ENCODE measurements at regions not wholly inside any gene's neighbourhood (a gene's known extent, or its start where the extent isn't known, plus 50 kb on each side); places are given as distances from the start of the nearest gene placed in this dataset.

DNA sequence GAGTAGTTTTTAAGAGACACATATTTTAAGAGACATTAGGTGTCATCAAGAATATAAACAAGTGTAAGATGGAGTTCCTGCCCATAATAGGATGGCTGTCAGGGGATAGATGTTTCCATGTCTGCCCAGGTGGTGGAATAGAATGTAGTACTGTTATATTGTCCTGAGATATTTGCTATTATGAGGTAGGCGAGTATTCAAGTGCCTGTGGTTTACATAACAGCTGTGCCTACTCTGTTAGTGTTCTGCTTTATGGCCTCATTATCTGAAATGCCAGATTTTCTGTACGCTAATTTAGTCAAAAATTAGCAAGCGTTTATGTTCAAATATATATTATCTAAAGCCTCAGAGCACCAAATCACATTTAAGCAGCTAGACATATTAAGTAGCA, 360.2 kb upstream of the ROPN1 start:
- peaks cover 29% of the 10 kb centered on the region for H3K27me3 ChIP-seq (ENCODE audit: insufficient read depth, low read depth)
- H2AFZ ChIP-seq = no peak overlapping the region
- no peak overlapping the region for H3K4me3 ChIP-seq
- BruUV-seq (replicated peaks) = no TSS peak
- H3K9me2 ChIP-seq (ENCODE audit: insufficient read depth) = no peaks in the 10 kb centered on the region
- intact Hi-C loops (cut with micrococcal nuclease; ENCODE audit: unreplicated experiment) = no loop called here
- no peaks in the 10 kb centered on the region for H3K4me1 ChIP-seq (replicated peaks; ENCODE audit: insufficient read depth)
- H4K20me1 ChIP-seq (ENCODE audit: insufficient read depth) = no peaks in the 10 kb centered on the region
- no peak for TF ChIP-seq EZH2 (IDR thresholded peaks at IDR 0.05; ENCODE audit: low read depth)
- TF ChIP-seq, protein P1, sequence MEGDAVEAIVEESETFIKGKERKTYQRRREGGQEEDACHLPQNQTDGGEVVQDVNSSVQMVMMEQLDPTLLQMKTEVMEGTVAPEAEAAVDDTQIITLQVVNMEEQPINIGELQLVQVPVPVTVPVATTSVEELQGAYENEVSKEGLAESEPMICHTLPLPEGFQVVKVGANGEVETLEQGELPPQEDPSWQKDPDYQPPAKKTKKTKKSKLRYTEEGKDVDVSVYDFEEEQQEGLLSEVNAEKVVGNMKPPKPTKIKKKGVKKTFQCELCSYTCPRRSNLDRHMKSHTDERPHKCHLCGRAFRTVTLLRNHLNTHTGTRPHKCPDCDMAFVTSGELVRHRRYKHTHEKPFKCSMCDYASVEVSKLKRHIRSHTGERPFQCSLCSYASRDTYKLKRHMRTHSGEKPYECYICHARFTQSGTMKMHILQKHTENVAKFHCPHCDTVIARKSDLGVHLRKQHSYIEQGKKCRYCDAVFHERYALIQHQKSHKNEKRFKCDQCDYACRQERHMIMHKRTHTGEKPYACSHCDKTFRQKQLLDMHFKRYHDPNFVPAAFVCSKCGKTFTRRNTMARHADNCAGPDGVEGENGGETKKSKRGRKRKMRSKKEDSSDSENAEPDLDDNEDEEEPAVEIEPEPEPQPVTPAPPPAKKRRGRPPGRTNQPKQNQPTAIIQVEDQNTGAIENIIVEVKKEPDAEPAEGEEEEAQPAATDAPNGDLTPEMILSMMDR (conservative IDR thresholded peaks at IDR 0.05) = no peak
- H3K9me3 ChIP-seq (ENCODE audit: insufficient read depth, low read depth) = no peaks in the 10 kb centered on the region
- no peaks in the 10 kb centered on the region for H3K79me2 ChIP-seq (ENCODE audit: low read depth)
- H3K36me3 ChIP-seq (ENCODE audit: low read depth) = no peaks in the 10 kb centered on the region
- DNase-seq = no peak
- H3K4me2 ChIP-seq = no peak overlapping the region
- H3F3A ChIP-seq (ENCODE audit: insufficient read depth, low read depth) = no peaks in the 10 kb centered on the region
- H3K27ac ChIP-seq = no peak overlapping the region
- POLR2A ChIA-PET (ENCODE audit: unreplicated experiment) = no interaction called here
- CTCF ChIA-PET = interaction anchor here (0.6 to 1.1 kb wide), 3 partner anchors 35 to 206 kb away, joined by 3 to 4 read pairs (median 3); no protein-coding TSS in a partner anchor

DNA sequence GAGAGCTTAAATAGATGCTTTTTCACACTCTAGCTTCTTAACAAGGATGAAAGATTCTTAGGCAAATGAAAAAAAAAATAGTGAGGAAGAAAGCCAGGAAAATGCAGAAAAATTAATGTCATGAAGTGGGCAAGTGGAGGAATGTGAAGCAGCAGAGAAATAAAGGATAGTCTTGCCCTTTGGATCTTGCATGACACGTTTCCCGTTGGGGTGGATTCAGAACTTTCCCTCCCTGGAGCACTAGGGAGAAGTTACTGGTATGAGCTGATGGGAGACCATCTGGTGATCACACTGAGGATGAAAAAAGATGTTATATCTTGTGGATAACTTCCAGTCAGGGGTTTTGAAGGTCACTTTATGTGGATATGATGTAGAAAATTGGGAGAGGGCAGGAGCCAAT, 361.8 kb upstream of the ROPN1 start:
- H2AFZ ChIP-seq = no peak overlapping the region
- CTCF ChIA-PET = no interaction called here
- H3K9me2 ChIP-seq (ENCODE audit: insufficient read depth) = no peaks in the 10 kb centered on the region
- TF ChIP-seq, protein P1 (conservative IDR thresholded peaks at IDR 0.05) = no peak
- TF ChIP-seq EZH2 (IDR thresholded peaks at IDR 0.05; ENCODE audit: low read depth) = no peak
- H3K4me2 ChIP-seq = no peak overlapping the region
- no peak overlapping the region for H3K27ac ChIP-seq
- intact Hi-C loops (cut with micrococcal nuclease; ENCODE audit: unreplicated experiment) = no loop called here
- no peaks in the 10 kb centered on the region for H3K36me3 ChIP-seq (ENCODE audit: low read depth)
- no peaks in the 10 kb centered on the region for H4K20me1 ChIP-seq (ENCODE audit: insufficient read depth)
- H3K9me3 ChIP-seq (ENCODE audit: insufficient read depth, low read depth) = no peaks in the 10 kb centered on the region
- H3K4me1 ChIP-seq (replicated peaks; ENCODE audit: insufficient read depth) = no peaks in the 10 kb centered on the region
- no peak for DNase-seq
- peaks cover 29% of the 10 kb centered on the region for H3K27me3 ChIP-seq (ENCODE audit: insufficient read depth, low read depth)
- BruUV-seq (replicated peaks) = no TSS peak
- POLR2A ChIA-PET (ENCODE audit: unreplicated experiment) = no interaction called here
- no peaks in the 10 kb centered on the region for H3F3A ChIP-seq (ENCODE audit: insufficient read depth, low read depth)
- no peaks in the 10 kb centered on the region for H3K79me2 ChIP-seq (ENCODE audit: low read depth)
- no peak overlapping the region for H3K4me3 ChIP-seq

DNA sequence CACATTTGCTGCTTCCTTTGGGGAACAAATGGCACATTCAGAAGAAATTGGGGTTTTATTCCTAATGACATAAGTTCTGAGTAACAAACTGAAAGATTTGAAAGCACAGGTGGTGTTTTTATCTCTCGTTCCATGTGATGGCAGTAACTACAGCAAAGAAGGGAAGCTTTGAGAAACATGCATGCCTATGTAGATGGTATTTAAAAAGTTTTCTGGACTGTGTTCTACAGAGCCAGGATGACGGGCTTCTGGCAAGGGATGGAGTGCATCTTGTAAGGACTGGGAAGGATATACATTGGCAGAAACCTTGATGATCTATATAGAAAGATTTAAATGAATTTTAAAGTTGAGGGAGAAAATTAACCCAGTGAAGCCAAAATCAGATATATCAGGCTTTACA, 362.2 kb upstream of the ROPN1 start:
- no TSS peak for BruUV-seq (replicated peaks)
- DNase-seq = no peak
- H3K27me3 ChIP-seq (ENCODE audit: insufficient read depth, low read depth) = peaks cover 29% of the 10 kb centered on the region
- H3K4me3 ChIP-seq = no peak overlapping the region
- no peaks in the 10 kb centered on the region for H3K4me1 ChIP-seq (replicated peaks; ENCODE audit: insufficient read depth)
- H3K9me3 ChIP-seq (ENCODE audit: insufficient read depth, low read depth) = no peaks in the 10 kb centered on the region
- H4K20me1 ChIP-seq (ENCODE audit: insufficient read depth) = no peaks in the 10 kb centered on the region
- no peaks in the 10 kb centered on the region for H3K36me3 ChIP-seq (ENCODE audit: low read depth)
- no peak overlapping the region for H3K27ac ChIP-seq
- H3K79me2 ChIP-seq (ENCODE audit: low read depth) = no peaks in the 10 kb centered on the region
- ChIA-PET POLR2A (ENCODE audit: unreplicated experiment) (interaction anchor here (0.6 kb wide), 1 partner anchor 95 kb away, joined by 3 read pairs; no protein-coding TSS in a partner anchor), CTCF (no interaction called here)
- no peaks in the 10 kb centered on the region for H3F3A ChIP-seq (ENCODE audit: insufficient read depth, low read depth)
- intact Hi-C loops (cut with micrococcal nuclease; ENCODE audit: unreplicated experiment) = no loop called here
- no peak overlapping the region for H2AFZ ChIP-seq
- TF ChIP-seq, protein P1 (conservative IDR thresholded peaks at IDR 0.05) = no peak
- TF ChIP-seq EZH2 (IDR thresholded peaks at IDR 0.05; ENCODE audit: low read depth) = no peak
- H3K9me2 ChIP-seq (ENCODE audit: insufficient read depth) = no peaks in the 10 kb centered on the region
- H3K4me2 ChIP-seq = no peak overlapping the region
